ENCODE measurements at regions not wholly inside any gene's neighbourhood (a gene's known extent, or its start where the extent isn't known, plus 50 kb on each side); places are given as distances from the start of the nearest gene placed in this dataset.

DNA sequence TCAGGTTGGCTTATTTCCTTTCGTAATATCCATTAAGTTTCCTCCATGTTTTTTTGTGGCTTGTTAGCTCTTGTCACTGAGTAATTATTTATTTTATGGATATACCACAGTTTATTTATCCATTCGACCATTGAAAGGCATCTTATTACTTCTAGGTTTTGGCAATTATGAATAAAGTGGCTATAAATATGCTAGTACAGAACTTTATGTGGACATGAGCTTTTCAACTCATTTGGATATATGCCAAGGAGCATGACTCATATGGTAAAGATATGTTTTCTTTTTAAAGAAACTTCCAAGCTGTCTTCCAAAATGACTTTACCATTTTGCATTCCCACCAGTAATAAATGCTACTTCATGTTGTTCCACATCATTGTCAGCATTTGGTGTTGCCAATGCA is 803.6 kb downstream of the GLUD2 start (continued):
- TF ChIP-seq, protein P1, sequence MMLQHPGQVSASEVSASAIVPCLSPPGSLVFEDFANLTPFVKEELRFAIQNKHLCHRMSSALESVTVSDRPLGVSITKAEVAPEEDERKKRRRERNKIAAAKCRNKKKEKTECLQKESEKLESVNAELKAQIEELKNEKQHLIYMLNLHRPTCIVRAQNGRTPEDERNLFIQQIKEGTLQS (IDR thresholded peaks at IDR 0.05): peak; percentile 58; the same call in 1 of the 2 replicates
- TF ChIP-seq, protein P1 (CRISPR knock-in tag; conservative IDR thresholded peaks at IDR 0.05): no peak
- TF ChIP-seq JUND (IDR thresholded peaks at IDR 0.05; ENCODE audit: borderline replicate concordance, low read depth, low read length) (peak; percentile 30; the same call in 1 of the 2 replicates), JUND (tag; IDR thresholded peaks at IDR 0.05; ENCODE audit: borderline replicate concordance, low read depth, low read length) (peak; percentile 42; the same call in 1 of the 3 replicates), NFIC (IDR thresholded peaks at IDR 0.05) (peak; percentile 82), NCOR1 (IDR thresholded peaks at IDR 0.05) (no peak), BCOR (IDR thresholded peaks at IDR 0.05) (no peak), NUFIP1 (IDR thresholded peaks at IDR 0.05; ENCODE audit: partially characterized antibody) (no peak), NFYB (IDR thresholded peaks at IDR 0.05; ENCODE audit: extremely low read depth, insufficient read length) (no peak), BCL6 (CRISPR knock-in tag; IDR thresholded peaks at IDR 0.05) (no peak), CREM (IDR thresholded peaks at IDR 0.05; ENCODE audit: low read depth) (no peak), RBM17 (IDR thresholded peaks at IDR 0.05; ENCODE audit: borderline replicate concordance, low read depth, low read length) (no peak), GATA2 (CRISPR knock-in tag; IDR thresholded peaks at IDR 0.05) (no peak), FOXM1 (IDR thresholded peaks at IDR 0.05; ENCODE audit: low read depth) (no peak), FOXM1 (CRISPR knock-in tag; IDR thresholded peaks at IDR 0.05; ENCODE audit: low read depth) (no peak)
- TF ChIP-seq, protein P2, sequence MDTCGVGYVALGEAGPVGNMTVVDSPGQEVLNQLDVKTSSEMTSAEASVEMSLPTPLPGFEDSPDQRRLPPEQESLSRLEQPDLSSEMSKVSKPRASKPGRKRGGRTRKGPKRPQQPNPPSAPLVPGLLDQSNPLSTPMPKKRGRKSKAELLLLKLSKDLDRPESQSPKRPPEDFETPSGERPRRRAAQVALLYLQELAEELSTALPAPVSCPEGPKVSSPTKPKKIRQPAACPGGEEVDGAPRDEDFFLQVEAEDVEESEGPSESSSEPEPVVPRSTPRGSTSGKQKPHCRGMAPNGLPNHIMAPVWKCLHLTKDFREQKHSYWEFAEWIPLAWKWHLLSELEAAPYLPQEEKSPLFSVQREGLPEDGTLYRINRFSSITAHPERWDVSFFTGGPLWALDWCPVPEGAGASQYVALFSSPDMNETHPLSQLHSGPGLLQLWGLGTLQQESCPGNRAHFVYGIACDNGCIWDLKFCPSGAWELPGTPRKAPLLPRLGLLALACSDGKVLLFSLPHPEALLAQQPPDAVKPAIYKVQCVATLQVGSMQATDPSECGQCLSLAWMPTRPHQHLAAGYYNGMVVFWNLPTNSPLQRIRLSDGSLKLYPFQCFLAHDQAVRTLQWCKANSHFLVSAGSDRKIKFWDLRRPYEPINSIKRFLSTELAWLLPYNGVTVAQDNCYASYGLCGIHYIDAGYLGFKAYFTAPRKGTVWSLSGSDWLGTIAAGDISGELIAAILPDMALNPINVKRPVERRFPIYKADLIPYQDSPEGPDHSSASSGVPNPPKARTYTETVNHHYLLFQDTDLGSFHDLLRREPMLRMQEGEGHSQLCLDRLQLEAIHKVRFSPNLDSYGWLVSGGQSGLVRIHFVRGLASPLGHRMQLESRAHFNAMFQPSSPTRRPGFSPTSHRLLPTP (IDR thresholded peaks at IDR 0.05; ENCODE audit: borderline replicate concordance, extremely low read depth, insufficient read length): no peak
- TF ChIP-seq, protein P3, sequence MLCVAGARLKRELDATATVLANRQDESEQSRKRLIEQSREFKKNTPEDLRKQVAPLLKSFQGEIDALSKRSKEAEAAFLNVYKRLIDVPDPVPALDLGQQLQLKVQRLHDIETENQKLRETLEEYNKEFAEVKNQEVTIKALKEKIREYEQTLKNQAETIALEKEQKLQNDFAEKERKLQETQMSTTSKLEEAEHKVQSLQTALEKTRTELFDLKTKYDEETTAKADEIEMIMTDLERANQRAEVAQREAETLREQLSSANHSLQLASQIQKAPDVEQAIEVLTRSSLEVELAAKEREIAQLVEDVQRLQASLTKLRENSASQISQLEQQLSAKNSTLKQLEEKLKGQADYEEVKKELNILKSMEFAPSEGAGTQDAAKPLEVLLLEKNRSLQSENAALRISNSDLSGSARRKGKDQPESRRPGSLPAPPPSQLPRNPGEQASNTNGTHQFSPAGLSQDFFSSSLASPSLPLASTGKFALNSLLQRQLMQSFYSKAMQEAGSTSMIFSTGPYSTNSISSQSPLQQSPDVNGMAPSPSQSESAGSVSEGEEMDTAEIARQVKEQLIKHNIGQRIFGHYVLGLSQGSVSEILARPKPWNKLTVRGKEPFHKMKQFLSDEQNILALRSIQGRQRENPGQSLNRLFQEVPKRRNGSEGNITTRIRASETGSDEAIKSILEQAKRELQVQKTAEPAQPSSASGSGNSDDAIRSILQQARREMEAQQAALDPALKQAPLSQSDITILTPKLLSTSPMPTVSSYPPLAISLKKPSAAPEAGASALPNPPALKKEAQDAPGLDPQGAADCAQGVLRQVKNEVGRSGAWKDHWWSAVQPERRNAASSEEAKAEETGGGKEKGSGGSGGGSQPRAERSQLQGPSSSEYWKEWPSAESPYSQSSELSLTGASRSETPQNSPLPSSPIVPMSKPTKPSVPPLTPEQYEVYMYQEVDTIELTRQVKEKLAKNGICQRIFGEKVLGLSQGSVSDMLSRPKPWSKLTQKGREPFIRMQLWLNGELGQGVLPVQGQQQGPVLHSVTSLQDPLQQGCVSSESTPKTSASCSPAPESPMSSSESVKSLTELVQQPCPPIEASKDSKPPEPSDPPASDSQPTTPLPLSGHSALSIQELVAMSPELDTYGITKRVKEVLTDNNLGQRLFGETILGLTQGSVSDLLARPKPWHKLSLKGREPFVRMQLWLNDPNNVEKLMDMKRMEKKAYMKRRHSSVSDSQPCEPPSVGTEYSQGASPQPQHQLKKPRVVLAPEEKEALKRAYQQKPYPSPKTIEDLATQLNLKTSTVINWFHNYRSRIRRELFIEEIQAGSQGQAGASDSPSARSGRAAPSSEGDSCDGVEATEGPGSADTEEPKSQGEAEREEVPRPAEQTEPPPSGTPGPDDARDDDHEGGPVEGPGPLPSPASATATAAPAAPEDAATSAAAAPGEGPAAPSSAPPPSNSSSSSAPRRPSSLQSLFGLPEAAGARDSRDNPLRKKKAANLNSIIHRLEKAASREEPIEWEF (CRISPR knock-in tag; IDR thresholded peaks at IDR 0.05): no peak
- TF ChIP-seq, protein P4, sequence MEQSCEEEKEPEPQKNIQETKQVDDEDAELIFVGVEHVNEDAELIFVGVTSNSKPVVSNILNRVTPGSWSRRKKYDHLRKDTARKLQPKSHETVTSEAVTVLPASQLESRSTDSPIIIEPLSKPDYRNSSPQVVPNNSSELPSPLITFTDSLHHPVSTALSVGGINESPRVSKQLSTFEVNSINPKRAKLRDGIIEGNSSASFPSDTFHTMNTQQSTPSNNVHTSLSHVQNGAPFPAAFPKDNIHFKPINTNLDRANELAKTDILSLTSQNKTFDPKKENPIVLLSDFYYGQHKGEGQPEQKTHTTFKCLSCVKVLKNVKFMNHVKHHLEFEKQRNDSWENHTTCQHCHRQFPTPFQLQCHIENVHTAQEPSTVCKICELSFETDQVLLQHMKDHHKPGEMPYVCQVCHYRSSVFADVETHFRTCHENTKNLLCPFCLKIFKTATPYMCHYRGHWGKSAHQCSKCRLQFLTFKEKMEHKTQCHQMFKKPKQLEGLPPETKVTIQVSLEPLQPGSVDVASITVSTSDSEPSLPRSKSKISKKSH (CRISPR knock-in tag; IDR thresholded peaks at IDR 0.05): no peak

All from K562 (cell line).